H1 (cell line): ENCODE measurements at regions not wholly inside any gene's neighbourhood (a gene's known extent, or its start where the extent isn't known, plus 50 kb on each side); places are given as distances from the start of the nearest gene placed in this dataset.

ENCODE experiments used
- CTCF ChIP-seq, 3 experiments: IDR thresholded peaks; 1 replicate in 2 of 3; 2 replicates in 1 of 3; pipeline versions ENCODE4 v1.5.1 to v1.6.1; 2011; ENCODE audit warnings: low read length in 3 of 3, mild to moderate bottlenecking in 3 of 3, inconsistent platforms in 2 of 3, low read depth in 1 of 3, moderate library complexity in 1 of 3; ENCODE audit not compliant: insufficient read depth in 1 of 3; ENCODE audit errors: control extremely low read depth in 1 of 3
- EGR1 ChIP-seq: IDR thresholded peaks from 2 replicates; pipeline ENCODE4 v1.6.1; 2011; ENCODE audit warnings: low read depth, low read length, borderline replicate concordance
- EZH2 ChIP-seq: fragments of 200-600 bp; sonication (generic); IDR thresholded peaks from 2 replicates; pipeline ENCODE4 v1.7.1; 2012; ENCODE audit warnings: low read depth, mild to moderate bottlenecking, moderate library complexity, low read length, inconsistent platforms; ENCODE audit not compliant: severe bottlenecking
- JUN ChIP-seq: IDR thresholded peaks from 2 replicates; pipeline ENCODE4 v1.6.1; 2011; ENCODE audit warnings: low read depth, mild to moderate bottlenecking, improper control_type of control experiment, low read length
- POLR2A ChIP-seq, 2 experiments: IDR thresholded peaks; 1 replicate in 1 of 2; 2 replicates in 1 of 2; pipeline ENCODE4 v1.6.1; 2011; ENCODE audit warnings: low read depth in 2 of 2, low read length in 2 of 2, mild to moderate bottlenecking in 2 of 2; ENCODE audit errors: control extremely low read depth in 1 of 2
- RAD21 ChIP-seq, 2 experiments: IDR thresholded peaks in 1 of 2; conservative IDR thresholded peaks in 1 of 2; 2 replicates each; pipeline ENCODE4 v1.6.1; 2011; ENCODE audit warnings: low read depth in 2 of 2, low read length in 2 of 2, improper control_type of control experiment in 1 of 2, inconsistent platforms in 1 of 2, mild to moderate bottlenecking in 1 of 2, moderate library complexity in 1 of 2
- RXRA ChIP-seq: IDR thresholded peaks from 2 replicates; pipeline ENCODE4 v1.6.1; 2011; ENCODE audit warnings: low read depth, mild to moderate bottlenecking, low read length, moderate library complexity; ENCODE audit not compliant: insufficient read depth
- TAF1 ChIP-seq: IDR thresholded peaks from 2 replicates; pipeline ENCODE4 v1.6.1; 2011; ENCODE audit warnings: mild to moderate bottlenecking, low read depth, low read length
- TF ChIP-seq, protein P1 (sequence below): IDR thresholded peaks from 2 replicates; pipeline ENCODE4 v1.6.1; 2012; ENCODE audit warnings: inconsistent platforms

GRCh38 chr12:77609016-77609415, 221.7 kb upstream of the NAV3 start:
- no peak for TF ChIP-seq RXRA
- TF ChIP-seq EZH2 = no peak
- no peak for TF ChIP-seq TAF1
- no peak for TF ChIP-seq CTCF (IDR thresholded peaks at IDR 0.05; ENCODE audit: control extremely low read depth in 1 of 3, insufficient read depth in 1 of 3, low read depth in 1 of 3, low read length in 3 of 3)
- TF ChIP-seq POLR2A (IDR thresholded peaks at IDR 0.05; ENCODE audit: control extremely low read depth in 1 of 2, low read depth in 2 of 2, low read length in 2 of 2) = no peak
- TF ChIP-seq EGR1 = no peak
- no peak for TF ChIP-seq RAD21 (IDR thresholded peaks at IDR 0.05 in 1 of 2, conservative IDR thresholded peaks at IDR 0.05 in 1 of 2; ENCODE audit: low read depth in 2 of 2, low read length in 2 of 2)
- no peak for TF ChIP-seq JUN
- TF ChIP-seq, protein P1, sequence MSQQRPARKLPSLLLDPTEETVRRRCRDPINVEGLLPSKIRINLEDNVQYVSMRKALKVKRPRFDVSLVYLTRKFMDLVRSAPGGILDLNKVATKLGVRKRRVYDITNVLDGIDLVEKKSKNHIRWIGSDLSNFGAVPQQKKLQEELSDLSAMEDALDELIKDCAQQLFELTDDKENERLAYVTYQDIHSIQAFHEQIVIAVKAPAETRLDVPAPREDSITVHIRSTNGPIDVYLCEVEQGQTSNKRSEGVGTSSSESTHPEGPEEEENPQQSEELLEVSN = no peak
